ENCODE measurements at regions not wholly inside any gene's neighbourhood (a gene's known extent, or its start where the extent isn't known, plus 50 kb on each side); places are given as distances from the start of the nearest gene placed in this dataset.
"Not testable (repeated sequence)": the region's sequence is repeated elsewhere in the genome, so short reads cannot be mapped to it uniquely, and the experiment has no call there.

- DNase-seq, result not testable (repeated sequence)
These were observed 285.9 kb upstream of the HS6ST1 start for GRCh38 chr2:128604581-128604980.

GRCh38 chr2:128605421-128605820 is 286.8 kb upstream of the HS6ST1 start:
- DNase-seq, result no peak

GRCh38 chr2:128605931-128606330 is 287.3 kb upstream of the HS6ST1 start:
- no peak for DNase-seq

- no peak for DNase-seq
These were observed 288.2 kb upstream of the HS6ST1 start for GRCh38 chr2:128606837-128607236.

GRCh38 chr2:128607440-128607839 is 288.8 kb upstream of the HS6ST1 start:
- DNase-seq, result no peak

- DNase-seq, result no peak
These were observed 289.3 kb upstream of the HS6ST1 start for GRCh38 chr2:128607911-128608506.

- no peak for DNase-seq
These were observed 290.5 kb upstream of the HS6ST1 start for GRCh38 chr2:128608921-128609880.

- DNase-seq, result no peak
These were observed 291.8 kb upstream of the HS6ST1 start for GRCh38 chr2:128610496-128610895.

- no peak for DNase-seq
These were observed 293.0 kb upstream of the HS6ST1 start for GRCh38 chr2:128611421-128612320.

GRCh38 chr2:128612628-128613027 is 294.0 kb upstream of the HS6ST1 start:
- DNase-seq, result no peak

- DNase-seq, result no peak
These were observed 294.7 kb upstream of the HS6ST1 start for GRCh38 chr2:128613351-128613750.

GRCh38 chr2:128613876-128614275 is 295.2 kb upstream of the HS6ST1 start:
- no peak for DNase-seq

GRCh38 chr2:128614907-128615306 is 296.2 kb upstream of the HS6ST1 start:
- DNase-seq, result not testable (repeated sequence)

- no peak for DNase-seq
These were observed 296.9 kb upstream of the HS6ST1 start for GRCh38 chr2:128615571-128615970.

- DNase-seq, result no peak
These were observed 298.4 kb upstream of the HS6ST1 start for GRCh38 chr2:128617029-128617590.

- no peak for DNase-seq
These were observed 299.0 kb upstream of the HS6ST1 start for GRCh38 chr2:128617661-128618060.

- no peak for DNase-seq
These were observed 300.0 kb upstream of the HS6ST1 start for GRCh38 chr2:128618642-128619041.

GRCh38 chr2:128619471-128620325 is 301.0 kb upstream of the HS6ST1 start:
- no peak for DNase-seq

GRCh38 chr2:128621074-128621473 is 302.4 kb upstream of the HS6ST1 start:
- DNase-seq, result no peak

GRCh38 chr2:128622371-128622770 is 303.7 kb upstream of the HS6ST1 start:
- no peak for DNase-seq

- no peak for DNase-seq
These were observed 304.4 kb upstream of the HS6ST1 start for GRCh38 chr2:128622955-128623620.

All from NCI-H526 treated with DMSO at 0.1 percent for 48 hours (cell line).